ENCODE measurements at regions not wholly inside any gene's neighbourhood (a gene's known extent, or its start where the extent isn't known, plus 50 kb on each side); places are given as distances from the start of the nearest gene placed in this dataset.
"Not testable (repeated sequence)": the region's sequence is repeated elsewhere in the genome, so short reads cannot be mapped to it uniquely, and the experiment has no call there.

DNA sequence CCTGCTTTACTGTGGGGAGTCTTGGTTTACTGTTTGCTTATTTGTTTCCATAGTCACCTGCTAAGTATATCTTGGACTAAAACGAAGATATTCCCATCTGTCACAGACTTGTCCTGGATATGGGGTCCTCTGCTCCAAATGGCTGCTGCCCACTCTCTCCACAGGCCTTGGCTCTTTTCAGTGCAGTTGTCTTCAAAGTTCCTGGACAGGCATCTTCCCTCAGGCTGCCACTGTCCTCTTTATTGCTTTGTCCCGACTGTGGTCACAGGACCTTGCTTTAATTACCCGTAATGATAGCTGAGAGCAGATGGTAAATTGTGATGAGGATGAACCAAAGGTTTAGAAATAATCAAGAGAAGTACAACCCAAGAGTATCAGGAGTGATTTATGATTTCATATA, 713.9 kb upstream of the CCDC179 start:
- DNase-seq, result no peak

DNA sequence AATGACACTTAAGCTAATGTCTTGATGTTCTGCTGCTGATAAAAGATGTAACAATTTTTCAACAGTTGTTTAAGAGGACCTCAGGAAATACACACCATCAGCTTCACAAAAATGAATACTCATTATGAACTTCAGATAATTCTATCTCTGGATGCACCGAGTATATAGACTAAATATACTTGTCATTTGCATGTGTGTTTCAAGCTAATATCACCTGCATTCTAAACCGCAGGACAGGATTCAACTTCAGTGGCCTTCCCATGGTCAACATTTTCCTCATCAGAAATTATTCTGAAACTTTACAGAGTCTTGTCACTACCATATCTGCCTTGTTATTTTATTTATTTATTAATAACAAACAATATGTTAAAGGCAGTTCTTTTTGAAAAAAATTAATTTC, 717.0 kb upstream of the CCDC179 start:
- no peak for DNase-seq

- no peak for DNase-seq
Observed at GRCh38 chr11:23585416-23586104, 725.3 kb upstream of the CCDC179 start.

- no peak for DNase-seq
Observed at GRCh38 chr11:23586173-23586572, 725.9 kb upstream of the CCDC179 start.

- DNase-seq, result no peak
Observed at GRCh38 chr11:23590596-23591308, 730.5 kb upstream of the CCDC179 start.

DNA sequence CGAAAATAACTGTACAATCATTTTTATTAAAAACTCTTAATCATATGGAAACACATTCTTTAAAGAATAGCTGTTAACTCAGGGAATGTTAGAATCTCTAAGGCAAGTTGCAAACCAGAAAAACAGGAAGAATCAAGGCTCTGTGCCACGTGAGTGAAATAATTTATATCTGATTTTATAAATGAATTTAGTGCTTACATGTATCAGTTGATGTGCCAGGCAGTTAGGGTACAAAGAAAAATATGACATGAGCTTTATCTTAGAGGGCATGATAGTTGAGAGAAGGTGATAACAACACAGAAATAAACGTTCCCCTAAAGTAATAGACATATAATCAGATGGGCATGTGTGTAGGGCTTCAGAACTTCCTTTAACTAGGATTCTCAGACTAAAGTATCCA, 734.5 kb upstream of the CCDC179 start:
- no peak for DNase-seq

GRCh38 chr11:23604966-23605365, 744.7 kb upstream of the CCDC179 start:
- no peak for DNase-seq

GRCh38 chr11:23606191-23606590, 745.9 kb upstream of the CCDC179 start:
- DNase-seq, result no peak

- DNase-seq, result no peak
Observed at GRCh38 chr11:23611726-23612125, 751.5 kb upstream of the CCDC179 start.

DNA sequence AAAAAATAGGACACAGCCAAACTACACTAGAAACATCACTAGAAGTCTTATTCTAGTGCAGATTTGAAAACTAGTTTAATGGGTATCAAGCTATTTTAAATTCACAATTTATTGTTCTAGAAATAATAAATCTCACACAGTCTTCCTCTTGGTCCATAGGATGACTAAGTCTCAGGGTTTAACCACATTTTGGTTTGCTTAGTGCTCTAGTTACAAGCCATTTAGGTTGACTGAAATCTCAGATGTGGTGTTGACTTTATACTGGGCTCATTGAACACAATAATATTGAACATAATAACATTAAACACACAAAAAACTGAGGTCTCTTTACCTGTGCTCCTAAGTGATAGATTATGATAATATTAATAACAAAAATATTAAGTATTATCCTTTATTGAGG, 760.3 kb upstream of the CCDC179 start:
- no peak for DNase-seq

DNA sequence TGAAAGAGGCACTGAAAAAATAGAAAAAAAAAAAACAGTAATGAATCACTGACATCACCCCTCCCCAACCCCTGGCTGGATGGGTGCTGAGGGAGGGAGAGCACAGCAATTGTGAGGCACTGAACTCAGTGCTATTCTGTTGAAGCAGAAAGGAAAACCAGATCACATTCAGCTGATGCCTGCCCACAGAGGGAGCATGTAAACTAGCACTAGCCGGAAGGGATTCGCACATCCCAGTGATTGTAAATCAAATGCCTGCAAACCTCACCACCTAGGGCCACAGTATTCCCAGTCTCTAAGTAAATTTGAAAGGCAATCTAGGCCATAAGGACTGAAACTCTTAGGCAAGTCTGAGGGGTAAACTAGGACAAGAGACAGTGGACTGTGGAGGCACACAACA, 772.0 kb upstream of the CCDC179 start:
- DNase-seq, result no peak

DNA sequence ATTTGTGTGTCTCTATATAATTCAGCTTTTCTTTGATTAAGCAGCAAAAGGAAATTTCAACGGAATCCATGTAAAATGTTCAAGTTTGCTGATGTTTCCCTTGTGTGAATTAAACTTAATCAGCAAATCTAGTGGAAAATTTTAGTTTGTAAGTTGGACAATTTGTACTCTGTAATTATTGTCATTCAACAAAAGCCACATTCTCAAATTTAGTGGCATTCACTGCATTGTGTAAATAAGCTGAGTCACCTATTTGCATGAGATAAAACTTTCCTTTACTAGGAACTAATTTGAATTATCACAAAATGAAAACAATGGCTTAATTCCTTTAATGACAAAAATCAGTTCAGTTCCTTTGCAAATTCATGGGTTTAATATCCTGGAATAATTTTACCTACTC, 784.2 kb upstream of the CCDC179 start:
- DNase-seq, result no peak

GRCh38 chr11:23652336-23652735, 792.1 kb upstream of the CCDC179 start:
- DNase-seq, result not testable (repeated sequence)

- DNase-seq, result no peak
Observed at GRCh38 chr11:23653071-23653675, 792.9 kb upstream of the CCDC179 start.

DNA sequence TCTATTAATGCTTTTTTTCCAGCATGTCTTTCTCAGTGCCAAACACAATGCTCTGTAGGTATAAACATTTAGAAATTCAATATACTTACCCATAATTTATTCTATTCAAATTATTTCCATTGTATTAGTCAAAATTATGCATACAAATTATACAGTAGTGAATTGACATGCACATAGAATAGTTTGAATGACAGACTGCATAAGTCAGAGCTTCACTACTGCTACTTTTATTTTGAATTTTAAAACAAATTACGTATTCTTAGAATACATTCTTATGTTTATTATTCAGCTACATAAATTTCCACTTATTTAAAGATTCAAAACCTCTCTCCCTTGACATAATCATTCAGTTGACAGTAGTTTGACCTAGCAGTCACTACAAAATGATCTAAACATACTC, 808.0 kb upstream of the CCDC179 start:
- DNase-seq, result no peak

DNA sequence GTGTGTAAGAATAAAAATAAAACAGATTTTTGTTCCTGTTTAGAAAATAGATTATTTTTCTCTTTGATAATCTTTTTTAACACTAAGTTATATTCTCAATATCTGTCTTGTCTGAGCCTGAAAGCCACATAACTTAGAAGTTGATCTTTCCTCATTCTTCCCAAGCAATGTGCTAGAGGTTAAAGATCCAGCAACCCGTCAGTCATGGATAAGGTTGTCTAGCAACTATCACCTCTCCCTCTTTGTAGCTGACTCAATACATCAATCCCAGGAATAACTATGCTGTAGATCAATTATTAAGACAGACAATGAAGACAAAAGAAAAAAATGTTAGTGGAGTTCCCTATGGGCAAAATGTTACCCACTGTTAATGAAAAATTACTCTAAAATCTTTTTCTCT, 813.1 kb upstream of the CCDC179 start:
- DNase-seq, result no peak

GRCh38 chr11:23674866-23675265, 814.6 kb upstream of the CCDC179 start:
- DNase-seq, result no peak

DNA sequence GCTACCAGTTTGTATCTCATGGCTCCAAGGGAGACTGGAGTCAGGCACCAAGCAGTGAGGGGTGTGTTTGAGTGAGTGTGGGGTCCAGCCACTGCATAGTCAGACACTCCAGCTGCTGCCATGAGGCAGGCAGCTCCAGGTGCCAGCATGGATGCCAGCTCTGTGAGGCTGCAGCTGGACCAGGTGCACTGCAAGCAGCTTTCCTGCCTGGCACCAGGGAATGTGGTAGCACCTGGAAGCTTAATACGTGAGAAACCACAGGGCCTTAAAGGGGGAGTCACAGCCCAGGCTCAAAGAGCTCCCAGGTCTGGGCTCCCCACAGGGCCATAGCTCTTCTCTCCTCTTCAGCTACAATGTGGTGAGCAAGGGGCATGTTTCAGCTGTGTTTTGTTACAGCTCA, 817.8 kb upstream of the LUZP2 start:
- DNase-seq, result no peak

- no peak for DNase-seq
Observed at GRCh38 chr11:23679981-23680380, 816.9 kb upstream of the LUZP2 start.

- no peak for DNase-seq
Observed at GRCh38 chr11:23680488-23681230, 816.2 kb upstream of the LUZP2 start.

GRCh38 chr11:23684701-23685100, 812.2 kb upstream of the LUZP2 start:
- DNase-seq, result no peak

- DNase-seq, result no peak
Observed at GRCh38 chr11:23687991-23688390, 808.9 kb upstream of the LUZP2 start.

DNA sequence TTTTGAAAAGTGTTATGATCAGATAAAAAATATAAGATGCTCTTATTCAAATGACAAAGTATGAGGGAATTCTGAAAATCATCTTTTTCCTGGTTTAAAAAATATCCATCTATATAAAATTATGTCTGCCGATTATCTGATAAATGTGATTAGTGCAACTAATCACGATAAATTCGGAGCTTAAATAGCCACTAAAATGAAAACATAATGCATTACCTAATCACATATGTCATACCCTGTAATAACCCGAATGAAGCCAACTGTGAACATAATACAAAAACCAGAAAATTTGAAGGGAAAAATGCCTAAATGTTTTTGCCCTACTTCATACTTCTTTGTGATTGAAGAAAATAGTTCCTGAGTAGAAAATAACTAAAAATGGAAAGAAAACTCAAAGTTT, 808.4 kb upstream of the LUZP2 start:
- no peak for DNase-seq

DNA sequence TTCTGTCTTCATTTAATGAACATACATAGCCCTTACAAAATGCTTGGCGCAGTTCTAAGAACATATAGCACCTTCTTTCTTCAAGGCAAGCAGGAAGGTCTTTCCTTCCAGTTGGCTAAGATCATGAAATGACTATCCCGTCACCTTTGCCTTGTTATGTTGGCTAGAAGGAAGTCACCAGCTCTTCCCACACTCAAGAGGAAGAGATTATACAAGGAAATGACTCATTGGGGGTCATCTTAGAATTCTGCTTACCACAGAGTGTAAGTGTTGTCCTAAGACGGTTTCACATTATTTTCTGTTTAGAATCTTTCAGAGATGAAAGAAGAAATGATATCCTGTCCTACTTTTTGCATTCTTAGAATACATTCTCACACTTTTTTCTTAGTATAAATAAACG, 808.0 kb upstream of the LUZP2 start:
- DNase-seq, result no peak
